Ascending aorta (tissue), 2 donors: ENCODE measurements at regions not wholly inside any gene's neighbourhood (a gene's known extent, or its start where the extent isn't known, plus 50 kb on each side); places are given as distances from the start of the nearest gene placed in this dataset.

Experiments
- DNase-seq, 2 donors: peaks; one replicate each; pipeline ENCODE4 v3.0.0-alpha.2; 2019; ENCODE audit warnings: low spot score in 2 of 2
- H3K27ac ChIP-seq, 2 donors: fragments of 200-600 bp; sonication (generic); one replicate each; pipeline ENCODE4 v1.5.1; 2016 to 2017; ENCODE audit warnings: mild to moderate bottlenecking in 1 of 2
- H3K27me3 ChIP-seq: fragments of 200-600 bp; sonication (generic); one replicate; pipeline ENCODE4 v1.5.1; 2017
- H3K36me3 ChIP-seq, 2 donors: fragments of 200-600 bp; sonication (generic); one replicate each; pipeline ENCODE4 v1.5.1; 2016
- H3K4me1 ChIP-seq, 2 donors: fragments of 200-600 bp; sonication (generic); one replicate each; pipeline ENCODE4 v1.5.1; 2016 to 2017; ENCODE audit warnings: mild to moderate bottlenecking in 1 of 2
- H3K4me3 ChIP-seq, 2 donors: fragments of 200-600 bp; sonication (generic); one replicate each; pipeline ENCODE4 v1.5.1; 2016 to 2017; ENCODE audit warnings: mild to moderate bottlenecking in 1 of 2
- H3K9me3 ChIP-seq, 2 donors: fragments of 200-600 bp; sonication (generic); one replicate each; pipeline ENCODE4 v1.5.1; 2016
- CTCF ChIP-seq, 3 experiments: fragments of 200-600 bp in 2 of 3; fragments of 450-650 bp in 1 of 3; sonication (generic) in 2 of 3; IDR thresholded peaks; one replicate each; pipeline ENCODE4 v1.5.1; 2016 to 2019; ENCODE audit warnings: antibody characterized with exemption in 3 of 3, mild to moderate bottlenecking in 1 of 3, moderate library complexity in 1 of 3
- intact Hi-C: fragments of 100-400 bp; cut with DNase I; formaldehyde crosslinking; loops from one replicate; pipeline ENCODE4 v1.15.1; 2023

- peak in 1 of 2 donors; percentile 8 for DNase-seq
- intact Hi-C loops = no loop called here
Observed at GRCh38 chr11:134533511-134533910, 121.5 kb upstream of the B3GAT1 start.

GRCh38 chr11:134532921-134533421, 120.9 kb upstream of the B3GAT1 start:
- TF ChIP-seq CTCF (IDR thresholded peaks at IDR 0.05) = no peak
- intact Hi-C loops = no loop called here
- no peaks in the 10 kb centered on the region for H3K36me3 ChIP-seq
- no peaks in the 10 kb centered on the region for H3K27me3 ChIP-seq
- no peaks in the 10 kb centered on the region for H3K4me1 ChIP-seq
- no peak overlapping the region for H3K27ac ChIP-seq
- no peaks in the 10 kb centered on the region for H3K9me3 ChIP-seq
- H3K4me3 ChIP-seq = no peak overlapping the region
- DNase-seq = peak in 1 of 2 donors; percentile 34

More at GRCh38 chr11:134533511-134533910, 121.5 kb upstream of the B3GAT1 start:
- Histone ChIP-seq H3K4me1 (no peaks in the 10 kb centered on the region), H3K36me3 (no peaks in the 10 kb centered on the region), H3K9me3 (no peaks in the 10 kb centered on the region), H3K4me3 (no peak overlapping the region), H3K27ac (no peak overlapping the region), H3K27me3 (no peaks in the 10 kb centered on the region)
- TF ChIP-seq CTCF (IDR thresholded peaks at IDR 0.05) = no peak

GRCh38 chr11:134532131-134532920, 120.3 kb upstream of the B3GAT1 start:
- peak in 1 of 2 donors; percentile 28 for DNase-seq
- intact Hi-C loops = no loop called here

GRCh38 chr11:134531327-134532130, 119.5 kb upstream of the B3GAT1 start:
- TF ChIP-seq CTCF (IDR thresholded peaks at IDR 0.05) = no peak
- intact Hi-C loops = no loop called here
- DNase-seq = peak in 1 of 2 donors; percentile 60
- no peaks in the 10 kb centered on the region for H3K27me3 ChIP-seq
- no peaks in the 10 kb centered on the region for H3K9me3 ChIP-seq
- H3K36me3 ChIP-seq = no peaks in the 10 kb centered on the region
- no peak overlapping the region for H3K27ac ChIP-seq
- no peak overlapping the region for H3K4me3 ChIP-seq
- no peaks in the 10 kb centered on the region for H3K4me1 ChIP-seq

More at GRCh38 chr11:134532131-134532920, 120.3 kb upstream of the B3GAT1 start:
- Histone ChIP-seq H3K27ac (no peak overlapping the region), H3K27me3 (no peaks in the 10 kb centered on the region), H3K4me3 (no peak overlapping the region), H3K9me3 (no peaks in the 10 kb centered on the region), H3K36me3 (no peaks in the 10 kb centered on the region), H3K4me1 (no peaks in the 10 kb centered on the region)
- no peak for TF ChIP-seq CTCF (IDR thresholded peaks at IDR 0.05)

- TF ChIP-seq CTCF (IDR thresholded peaks at IDR 0.05) = no peak
- Histone ChIP-seq H3K27ac (no peak overlapping the region), H3K4me1 (no peaks in the 10 kb centered on the region), H3K9me3 (no peaks in the 10 kb centered on the region), H3K4me3 (no peak overlapping the region), H3K27me3 (no peaks in the 10 kb centered on the region), H3K36me3 (no peaks in the 10 kb centered on the region)
- peak in 1 of 2 donors; percentile 27 for DNase-seq
- intact Hi-C loops = no loop called here
Observed at GRCh38 chr11:134530636-134531326, 118.7 kb upstream of the B3GAT1 start.
